GM21526 (cell line): ENCODE measurements at regions not wholly inside any gene's neighbourhood (a gene's known extent, or its start where the extent isn't known, plus 50 kb on each side); places are given as distances from the start of the nearest gene placed in this dataset.

Source experiments
- ATAC-seq: cut with Tn5 transposase; IDR thresholded peaks from one replicate; pipeline ENCODE4 v1.9.1; 2021; ENCODE audit warnings: moderate library complexity; ENCODE audit not compliant: unreplicated experiment, low FRiP score

DNA sequence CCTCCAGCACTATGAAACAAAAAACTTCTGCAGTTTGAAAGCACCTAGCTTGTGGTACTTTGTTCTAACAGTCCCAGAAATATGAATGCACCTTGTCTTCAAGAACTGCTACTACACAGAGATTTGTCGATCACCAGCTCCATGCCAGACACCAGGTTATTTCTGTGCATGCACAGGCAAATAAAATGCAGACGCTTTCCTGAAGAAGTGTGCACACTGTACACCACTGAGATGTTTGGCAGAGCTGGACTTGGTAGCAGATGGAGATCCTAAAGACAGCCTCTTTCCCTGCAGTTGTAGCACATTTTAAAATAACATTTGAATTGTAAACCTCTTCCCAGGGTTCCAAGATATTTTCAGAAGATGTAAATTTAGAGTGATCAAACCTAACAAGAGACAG, 730.0 kb downstream of the MTRR start:
- no peak for ATAC-seq

DNA sequence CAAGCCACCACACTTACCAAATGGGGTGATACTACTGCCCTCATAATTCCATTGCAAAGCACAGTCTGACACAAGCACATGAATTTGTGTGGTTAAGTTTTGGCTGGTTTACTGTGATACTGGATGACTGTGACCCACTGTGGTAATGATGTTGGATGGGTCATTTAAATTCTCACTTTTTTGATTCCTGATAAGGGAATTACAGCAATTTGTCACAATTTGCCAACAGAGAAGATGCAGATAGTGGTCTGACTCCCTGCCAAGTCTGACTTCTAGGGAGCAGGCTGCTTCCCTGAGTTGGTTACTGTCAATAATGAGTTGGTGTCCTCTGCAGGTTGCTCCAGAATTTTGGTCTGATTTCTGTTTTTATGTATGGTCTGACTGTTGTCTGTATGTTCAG, 731.9 kb downstream of the MTRR start:
- no peak for ATAC-seq

DNA sequence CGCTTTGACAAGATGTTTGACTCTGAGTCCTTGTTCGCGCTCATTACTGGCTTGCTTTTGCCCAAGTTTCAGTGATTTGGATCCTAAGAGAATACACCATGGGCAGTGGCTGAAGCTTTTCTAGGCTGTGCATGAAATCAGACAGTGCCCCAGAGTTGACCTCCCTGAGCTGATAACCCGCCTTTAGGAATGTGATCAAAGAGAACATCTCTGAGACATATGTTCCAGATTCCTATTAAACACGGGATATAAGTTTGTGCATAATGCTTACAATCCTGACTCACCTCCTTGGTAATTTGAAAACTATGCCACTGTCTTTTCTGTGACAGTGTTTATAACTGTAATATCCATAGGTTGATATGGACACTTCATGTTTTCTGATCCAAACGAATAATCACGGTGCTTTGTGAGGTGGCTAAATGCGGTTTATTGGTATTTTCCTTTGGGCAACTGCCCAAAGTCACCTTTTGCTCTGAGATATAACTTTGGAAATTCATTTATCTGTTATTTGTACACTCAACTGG, 732.9 kb downstream of the MTRR start:
- no peak for ATAC-seq

DNA sequence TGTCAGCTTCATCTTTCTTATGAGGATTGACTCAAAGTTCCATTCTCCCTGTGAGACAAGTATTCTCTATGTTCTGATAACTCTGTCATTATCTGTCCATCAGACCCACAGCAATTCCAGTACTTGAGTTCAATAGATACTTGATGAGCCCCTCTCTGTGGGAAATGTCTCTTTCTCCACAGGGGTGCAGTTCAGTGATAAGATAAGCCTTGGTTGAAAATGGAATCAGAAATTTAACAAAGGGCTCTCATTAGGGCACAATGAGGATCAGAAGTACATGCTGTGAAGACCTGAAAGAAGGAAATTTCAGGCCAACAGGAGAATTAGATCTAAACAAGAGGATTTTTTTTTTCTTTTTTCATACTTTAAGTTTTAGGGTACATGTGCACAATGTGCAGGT, 737.3 kb downstream of the MTRR start:
- no peak for ATAC-seq

DNA sequence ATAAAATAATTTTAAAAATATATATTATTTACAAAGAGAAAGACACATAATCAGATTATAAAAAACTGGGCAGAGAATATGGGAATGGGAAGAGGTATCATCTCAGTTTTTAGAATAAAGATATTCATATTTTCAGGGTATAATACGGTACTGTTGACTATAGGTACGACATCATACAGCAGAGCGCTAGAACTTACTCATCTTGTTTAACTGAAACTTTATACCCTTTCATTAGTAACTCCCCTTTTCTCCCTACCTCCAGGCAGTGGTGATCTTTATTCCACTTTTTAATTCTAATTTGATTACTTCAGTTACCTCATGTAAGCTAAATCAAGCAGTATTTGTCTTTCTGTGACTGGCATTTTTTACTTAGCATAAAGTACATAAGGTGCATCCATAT, 742.1 kb downstream of the MTRR start:
- ATAC-seq = no peak

DNA sequence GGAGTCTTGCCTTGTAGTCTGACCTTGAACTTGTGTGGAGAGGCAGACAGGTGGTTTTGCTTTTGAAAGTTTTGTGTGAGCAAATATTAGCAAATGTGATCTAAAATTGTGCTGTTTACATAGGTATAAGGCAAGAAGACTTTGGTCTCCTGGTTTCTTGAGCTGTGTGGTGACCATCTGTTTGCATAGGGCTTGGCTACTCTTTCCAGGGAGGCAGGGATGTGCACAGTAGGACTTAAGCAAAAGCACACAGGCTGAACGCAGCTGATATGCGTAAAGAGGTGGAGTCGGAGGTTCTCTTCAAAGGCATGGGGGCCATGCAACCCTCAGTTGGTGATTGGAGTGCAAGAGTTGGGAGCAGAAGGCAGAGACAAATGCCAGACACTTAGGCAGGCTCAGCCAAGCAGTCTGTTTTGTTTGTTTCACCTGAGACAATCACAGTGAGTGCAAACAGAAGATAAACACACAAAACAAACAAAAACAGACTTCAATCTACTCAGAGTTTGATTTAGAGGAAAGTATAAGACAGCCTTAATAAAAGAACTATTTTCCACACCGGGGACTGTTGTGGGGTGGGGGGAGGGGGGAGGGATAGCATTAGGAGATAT, 744.2 kb downstream of the MTRR start:
- no peak for ATAC-seq

DNA sequence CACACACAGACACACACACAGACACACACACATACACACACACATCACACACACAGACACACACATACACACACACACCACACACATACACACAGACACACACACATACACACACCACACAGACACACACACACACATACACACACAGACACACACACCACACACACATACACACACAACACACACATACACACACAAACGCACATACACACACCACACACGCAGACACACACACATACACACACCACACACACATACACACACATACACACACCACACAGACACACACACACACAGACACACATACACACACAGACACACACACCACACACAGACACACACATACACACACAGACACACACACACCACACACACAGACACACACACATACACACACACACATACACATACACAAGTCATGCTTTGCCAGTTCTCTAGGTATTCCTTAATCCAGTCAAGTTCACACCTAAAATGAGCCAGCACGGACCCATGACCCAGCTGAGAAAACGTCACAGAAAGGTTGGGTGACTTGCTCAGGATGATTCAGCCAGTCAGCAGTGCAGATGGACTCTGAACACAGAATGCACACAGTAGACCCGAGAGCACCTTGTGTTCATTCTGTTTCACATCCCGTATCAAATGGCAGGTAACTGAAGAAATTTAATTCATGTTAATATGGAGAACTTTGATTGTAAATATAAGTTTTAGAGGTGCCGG, 746.4 kb downstream of the MTRR start:
- ATAC-seq = no peak

DNA sequence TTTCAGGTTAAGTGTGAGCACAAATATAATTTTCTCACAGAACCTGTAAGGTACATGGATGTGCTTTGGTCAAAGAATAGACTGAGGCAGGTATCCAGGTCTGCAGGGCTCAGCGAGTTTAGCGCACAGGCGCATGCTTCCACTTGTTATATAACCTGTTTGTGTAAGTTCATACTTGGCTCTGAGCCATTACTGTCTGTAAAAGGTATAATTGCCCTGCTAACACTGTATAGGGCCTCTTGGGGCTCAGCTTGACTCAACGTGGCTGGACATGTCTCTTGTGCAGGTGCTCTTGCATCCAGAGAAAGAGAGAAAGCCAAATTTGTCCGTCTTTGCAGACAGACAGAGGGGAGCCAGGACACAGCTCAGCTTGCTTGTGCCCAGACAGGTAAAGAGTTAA, 759.6 kb downstream of the MTRR start:
- no peak for ATAC-seq

DNA sequence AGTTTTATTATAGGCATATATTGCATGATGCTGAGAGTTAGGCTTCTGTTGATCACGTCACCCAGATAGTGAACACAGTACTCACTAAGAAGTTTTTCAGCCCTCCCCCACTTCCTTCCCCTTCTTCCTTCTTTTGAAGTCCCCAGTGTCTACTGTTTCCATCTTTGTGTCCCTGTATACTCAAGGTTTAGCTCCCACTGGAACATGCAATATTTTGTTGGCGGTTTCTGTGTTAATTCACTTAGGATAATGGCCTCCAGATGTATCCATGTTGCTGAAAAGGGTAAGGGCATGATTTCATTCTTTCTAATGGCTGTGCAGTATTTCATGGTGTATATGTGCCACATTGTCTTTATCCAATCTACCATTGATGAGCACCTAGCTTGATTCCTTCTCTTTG, 764.3 kb downstream of the MTRR start:
- no peak for ATAC-seq

DNA sequence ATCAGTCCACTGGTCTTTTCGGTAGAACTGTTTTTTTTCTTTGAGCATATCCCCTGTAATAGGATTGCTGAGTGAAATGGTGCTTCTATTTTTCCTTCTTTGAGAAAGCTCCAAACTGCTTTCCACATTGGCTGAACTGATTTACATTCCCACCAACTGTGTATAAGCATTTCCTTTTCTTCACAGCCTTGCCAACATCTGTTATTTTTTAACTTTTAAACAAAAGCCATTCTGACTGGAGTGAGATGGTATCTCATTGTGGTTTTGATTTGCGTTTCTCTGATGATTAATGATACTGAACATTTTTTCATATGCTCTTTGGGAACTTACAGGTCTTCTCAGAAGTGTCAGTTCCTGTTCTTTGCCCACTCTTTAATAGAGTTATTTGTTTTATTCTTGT, 764.7 kb downstream of the MTRR start:
- ATAC-seq = no peak

DNA sequence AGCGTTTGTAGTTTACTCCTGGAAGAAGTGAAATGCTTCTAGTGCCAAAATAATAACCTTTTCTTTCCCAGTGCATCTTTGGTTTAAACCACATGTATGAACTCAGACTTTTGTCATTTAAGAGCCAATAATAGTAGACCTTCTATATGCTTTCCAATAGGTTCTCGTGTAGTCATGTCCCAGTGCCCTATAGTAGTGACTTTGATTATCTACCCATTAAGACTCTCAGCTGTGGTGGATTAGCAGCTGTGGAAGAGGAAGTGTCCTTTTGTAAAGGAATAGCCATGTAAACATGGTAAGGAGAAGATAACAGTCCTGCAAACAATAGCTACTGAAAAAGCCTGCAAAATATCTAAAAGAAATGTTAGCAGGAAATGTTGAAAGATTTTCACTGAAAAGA, 765.3 kb downstream of the MTRR start:
- no peak for ATAC-seq

DNA sequence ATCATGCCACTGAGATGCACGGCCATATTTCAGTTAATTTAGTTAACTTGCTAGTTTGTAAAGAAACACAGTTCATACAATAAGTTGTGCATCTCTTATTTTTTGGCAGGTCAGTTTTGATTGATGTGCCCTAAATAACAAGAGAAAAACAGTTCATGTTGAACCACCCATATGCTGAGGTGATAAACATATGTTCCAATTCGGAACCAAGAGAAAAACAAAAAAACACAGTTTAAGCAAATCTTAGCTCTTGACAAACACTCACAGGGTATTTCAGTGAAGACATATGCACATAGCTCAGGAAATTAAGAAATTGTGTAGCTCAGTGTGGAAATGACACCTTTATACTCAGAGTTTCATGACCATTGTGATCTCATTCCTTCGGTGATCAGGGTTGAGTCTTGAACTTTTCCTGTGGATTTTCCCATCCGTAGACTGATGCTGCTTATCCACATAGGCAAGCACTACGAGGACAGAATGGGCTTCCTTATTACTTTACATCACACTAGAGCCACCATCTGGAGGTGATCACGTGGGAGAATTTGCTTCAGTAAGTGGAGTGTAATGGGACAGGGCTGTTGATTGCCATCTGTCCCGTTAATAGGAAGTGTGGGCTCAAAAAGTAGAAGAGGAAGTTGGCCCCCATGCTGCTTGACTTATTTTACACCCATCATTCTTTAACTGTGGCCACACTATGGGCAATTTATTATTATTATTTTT, 773.0 kb downstream of the MTRR start:
- ATAC-seq = no peak

DNA sequence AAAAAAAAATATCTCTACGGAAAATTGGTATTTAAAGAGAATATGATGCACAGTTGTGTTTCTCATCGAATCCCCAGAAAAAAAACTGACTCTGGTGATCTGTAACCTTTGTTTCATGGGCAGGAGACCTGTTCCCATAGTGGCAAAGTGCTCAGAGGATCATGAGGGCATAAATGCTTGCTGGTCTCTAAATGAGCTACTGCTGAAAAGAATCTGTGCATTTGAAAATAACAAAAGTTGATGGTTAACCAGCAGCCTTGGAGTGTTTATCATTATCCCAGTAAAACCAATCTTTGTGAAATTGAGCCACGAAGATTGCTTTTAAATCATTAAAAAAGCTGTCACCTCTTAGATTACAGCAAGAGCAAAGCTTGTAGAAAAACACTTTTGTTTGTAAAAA, 775.4 kb downstream of the MTRR start:
- ATAC-seq = no peak

DNA sequence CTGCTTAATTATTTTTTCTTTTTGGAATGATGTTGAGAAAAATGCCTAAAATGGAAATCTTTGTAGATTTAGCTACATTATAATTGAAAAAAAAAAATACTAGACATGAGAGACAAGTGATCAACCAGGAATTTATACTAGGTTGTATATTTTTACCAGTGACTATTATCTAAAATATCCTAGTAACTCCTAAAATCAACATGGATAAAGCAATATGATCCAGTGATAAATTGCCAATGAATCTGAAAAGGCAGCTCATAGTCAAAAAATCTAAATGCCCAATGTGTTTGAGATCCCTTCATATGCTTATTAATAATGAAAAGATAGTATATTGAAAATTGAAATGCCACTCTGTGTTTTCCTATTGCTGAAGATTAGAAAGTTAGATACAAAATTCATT, 778.2 kb downstream of the MTRR start:
- ATAC-seq = no peak

DNA sequence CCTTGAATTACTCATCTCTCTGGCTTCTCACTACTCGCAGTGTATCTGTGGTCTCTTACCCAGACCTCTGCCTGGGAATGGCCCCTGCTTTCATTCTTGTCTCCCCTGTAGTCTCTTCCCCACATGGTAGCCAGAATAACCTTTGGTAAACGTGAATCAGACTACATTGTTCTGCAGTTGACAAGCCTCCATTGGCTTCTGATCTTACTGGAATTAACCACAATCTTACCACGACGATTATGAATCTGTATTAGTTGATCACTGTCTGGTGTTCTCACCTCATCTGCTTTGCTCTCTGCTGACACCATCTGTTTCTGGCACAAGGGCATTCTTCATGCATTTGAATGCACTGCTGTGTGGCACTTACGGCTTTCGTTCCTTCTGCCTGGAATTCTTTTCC, 781.2 kb downstream of the MTRR start:
- ATAC-seq = no peak

DNA sequence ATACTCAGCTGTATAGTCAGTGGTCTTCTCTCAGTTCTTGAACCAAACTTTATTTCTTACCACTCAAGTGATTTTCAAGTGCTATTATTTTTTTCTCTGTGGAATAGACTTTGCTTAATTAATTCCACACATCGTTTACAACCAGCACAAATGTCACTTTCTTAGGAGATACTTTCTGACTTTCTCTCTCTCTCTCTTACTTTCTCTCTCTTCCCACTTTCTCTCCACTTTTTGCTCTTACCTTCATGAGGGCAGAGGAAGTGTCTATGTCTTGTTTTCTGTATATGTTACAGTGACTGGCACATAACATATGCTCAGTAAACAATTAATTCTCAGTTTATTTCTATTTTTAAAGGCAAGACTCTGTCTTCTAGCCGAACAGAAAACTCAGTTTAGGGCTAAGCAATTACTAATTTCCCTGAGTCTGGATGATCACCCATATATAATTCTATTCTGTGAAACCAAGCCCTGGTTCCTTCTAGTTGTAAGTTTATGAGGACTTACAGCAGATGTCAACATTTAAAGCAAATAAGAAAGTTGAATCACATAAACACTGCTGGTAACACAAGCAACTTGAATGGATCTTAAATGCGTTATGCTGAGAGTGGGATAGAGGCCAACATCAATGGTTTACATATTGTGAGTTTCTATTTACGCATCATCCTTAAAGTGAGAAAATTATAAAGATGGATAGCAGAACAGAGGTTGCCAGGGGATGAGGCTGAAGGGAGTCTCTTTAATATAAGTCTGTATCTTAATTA, 791.4 kb downstream of the MTRR start:
- no peak for ATAC-seq

DNA sequence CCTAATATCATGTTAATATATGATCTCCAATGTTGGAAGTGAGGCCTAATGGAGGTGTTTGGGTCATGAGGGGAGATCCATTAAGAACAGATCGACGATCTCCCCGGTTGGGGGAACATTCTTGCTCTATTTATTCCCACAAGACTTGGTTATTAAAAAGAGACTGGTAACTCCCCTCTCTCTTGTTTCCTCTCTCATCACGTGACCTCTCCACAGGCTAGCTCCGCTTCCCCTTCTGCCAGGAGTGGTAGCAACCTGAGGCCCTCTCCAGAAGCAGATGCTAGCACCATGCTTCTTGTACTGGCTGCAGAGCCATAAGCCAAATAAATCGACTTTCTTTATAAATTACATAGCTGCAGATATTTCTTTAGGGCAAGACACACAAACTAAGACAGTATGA, 794.4 kb downstream of the MTRR start:
- ATAC-seq = no peak

DNA sequence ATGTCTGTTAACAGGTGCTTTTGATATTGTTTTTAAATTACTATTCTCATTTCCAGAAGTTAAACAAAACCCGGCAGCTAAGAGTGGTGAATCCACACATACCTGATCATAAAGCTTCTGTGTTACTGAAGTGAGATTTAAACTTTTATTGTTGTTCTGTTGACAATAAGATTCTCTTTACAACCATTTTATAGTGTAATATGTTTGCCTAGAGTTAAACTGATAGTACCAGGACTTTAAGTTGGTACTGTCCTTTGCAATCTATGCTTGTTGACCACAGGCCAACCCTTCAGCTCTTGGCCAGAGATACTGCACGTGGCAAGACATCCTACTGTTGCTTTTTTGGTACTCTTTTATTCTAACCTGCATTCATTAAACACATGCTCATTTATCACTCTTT, 806.2 kb downstream of the MTRR start:
- no peak for ATAC-seq

DNA sequence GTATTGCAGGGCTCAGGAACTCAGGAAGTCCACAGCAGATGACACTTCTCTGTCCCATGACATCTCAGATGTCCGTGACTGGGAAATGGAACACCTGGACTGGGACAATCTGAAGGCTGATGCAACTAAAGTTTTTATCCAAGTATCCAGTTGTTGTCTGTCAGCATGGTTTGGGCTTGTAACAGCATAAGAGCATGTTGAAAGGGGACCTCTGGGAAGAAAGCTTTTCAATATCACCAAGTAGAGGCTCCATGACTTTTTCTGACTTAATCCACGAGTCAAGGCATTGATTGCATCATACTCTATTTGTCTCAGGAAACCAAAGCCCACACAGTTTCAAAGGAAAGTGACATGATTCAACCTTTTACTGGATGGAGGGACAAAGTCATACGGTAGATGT, 807.7 kb downstream of the MTRR start:
- no peak for ATAC-seq

DNA sequence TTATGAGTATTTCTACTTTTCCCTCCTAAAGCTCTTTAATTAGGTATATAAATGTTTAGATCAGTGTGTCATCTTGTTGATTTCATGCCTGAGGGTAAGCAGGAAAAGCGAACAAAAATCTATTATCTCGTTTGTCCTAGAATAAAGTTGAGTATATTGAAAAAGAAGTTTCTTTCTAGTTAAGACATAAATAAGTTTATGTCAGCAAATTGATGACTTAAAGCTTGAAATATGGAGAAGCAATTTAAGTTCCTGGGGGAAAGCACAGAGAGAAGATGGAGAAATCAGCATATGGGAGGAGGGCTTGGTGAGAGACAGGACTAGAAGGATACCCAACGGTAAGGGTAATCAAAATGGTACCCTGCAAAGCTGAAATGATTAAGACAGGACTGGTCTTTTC, 813.4 kb downstream of the MTRR start:
- ATAC-seq = no peak

DNA sequence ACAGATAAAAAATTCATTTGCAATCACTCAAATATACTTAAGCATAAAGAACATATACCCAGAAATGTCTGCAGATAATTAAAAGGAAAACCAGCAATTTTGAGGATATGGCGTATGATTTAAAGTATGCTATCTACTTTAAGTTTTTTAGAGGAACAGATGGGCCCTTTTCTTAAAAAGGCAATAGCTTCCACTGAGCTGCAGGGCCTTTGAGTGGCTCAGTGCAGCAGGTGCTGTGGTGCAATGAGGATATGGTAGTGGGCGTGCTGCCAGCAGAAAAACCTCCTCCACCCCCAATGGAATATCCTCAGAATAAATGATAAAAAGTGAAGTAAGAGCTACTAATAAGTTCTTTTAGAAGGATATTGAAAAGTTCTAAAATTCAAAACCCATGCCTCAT, 814.5 kb downstream of the MTRR start:
- no peak for ATAC-seq
